ENCODE measurements at regions not wholly inside any gene's neighbourhood (a gene's known extent, or its start where the extent isn't known, plus 50 kb on each side); places are given as distances from the start of the nearest gene placed in this dataset.

- TF ChIP-seq TEAD4 (IDR thresholded peaks at IDR 0.05) (no peak), NFIC (IDR thresholded peaks at IDR 0.05) (no peak), USF1 (IDR thresholded peaks at IDR 0.05) (no peak)
These were observed 181.6 kb downstream of the XPNPEP1 start for GRCh38 chr10:109741712-109742111.

- TF ChIP-seq USF1 (IDR thresholded peaks at IDR 0.05) (no peak), TEAD4 (IDR thresholded peaks at IDR 0.05) (no peak), MAX (IDR thresholded peaks at IDR 0.05) (no peak), YY1 (IDR thresholded peaks at IDR 0.05; ENCODE audit: low read depth) (no peak), TCF12 (IDR thresholded peaks at IDR 0.05; ENCODE audit: low read depth) (no peak), EP300 (IDR thresholded peaks at IDR 0.05; ENCODE audit: borderline replicate concordance) (no peak), NFIC (IDR thresholded peaks at IDR 0.05) (no peak), REST (IDR thresholded peaks at IDR 0.05; ENCODE audit: low read depth) (no peak), FOXM1 (IDR thresholded peaks at IDR 0.05; ENCODE audit: borderline replicate concordance, low read depth) (no peak), TAF1 (IDR thresholded peaks at IDR 0.05; ENCODE audit: low read depth) (no peak), CREB1 (IDR thresholded peaks at IDR 0.05; ENCODE audit: low read depth) (no peak), RAD21 (IDR thresholded peaks at IDR 0.05; ENCODE audit: low read depth) (no peak), EGR1 (IDR thresholded peaks at IDR 0.05) (no peak), ZBTB7A (IDR thresholded peaks at IDR 0.05; ENCODE audit: low read depth) (no peak), CEBPB (IDR thresholded peaks at IDR 0.05) (no peak)
These were observed 182.9 kb downstream of the XPNPEP1 start for GRCh38 chr10:109740436-109740835.

GRCh38 chr10:109737626-109738025 lies 185.7 kb downstream of the XPNPEP1 start:
- no peak for TF ChIP-seq CEBPB (IDR thresholded peaks at IDR 0.05)

- TF ChIP-seq RAD21 (IDR thresholded peaks at IDR 0.05; ENCODE audit: low read depth) (no peak), YY1 (IDR thresholded peaks at IDR 0.05; ENCODE audit: low read depth) (no peak), EP300 (IDR thresholded peaks at IDR 0.05; ENCODE audit: borderline replicate concordance) (no peak), CREB1 (IDR thresholded peaks at IDR 0.05; ENCODE audit: low read depth) (no peak)
These were observed 186.3 kb downstream of the XPNPEP1 start for GRCh38 chr10:109737009-109737408.

GRCh38 chr10:109735776-109736175 lies 187.5 kb downstream of the XPNPEP1 start:
- TF ChIP-seq YY1 (IDR thresholded peaks at IDR 0.05; ENCODE audit: low read depth) = no peak
- TF ChIP-seq REST (IDR thresholded peaks at IDR 0.05; ENCODE audit: low read depth) = no peak
- TF ChIP-seq EGR1 (IDR thresholded peaks at IDR 0.05) = no peak
- TF ChIP-seq TCF12 (IDR thresholded peaks at IDR 0.05; ENCODE audit: low read depth) = no peak
- no peak for TF ChIP-seq ZBTB7A (IDR thresholded peaks at IDR 0.05; ENCODE audit: low read depth)
- no peak for TF ChIP-seq FOXM1 (IDR thresholded peaks at IDR 0.05; ENCODE audit: borderline replicate concordance, low read depth)
- no peak for TF ChIP-seq RAD21 (IDR thresholded peaks at IDR 0.05; ENCODE audit: low read depth)
- TF ChIP-seq CREB1 (IDR thresholded peaks at IDR 0.05; ENCODE audit: low read depth) = no peak
- no peak for TF ChIP-seq NFIC (IDR thresholded peaks at IDR 0.05)
- no peak for TF ChIP-seq TAF1 (IDR thresholded peaks at IDR 0.05; ENCODE audit: low read depth)
- TF ChIP-seq USF1 (IDR thresholded peaks at IDR 0.05) = no peak
- no peak for TF ChIP-seq EP300 (IDR thresholded peaks at IDR 0.05; ENCODE audit: borderline replicate concordance)
- TF ChIP-seq CEBPB (IDR thresholded peaks at IDR 0.05) = no peak
- no peak for TF ChIP-seq MAX (IDR thresholded peaks at IDR 0.05)
- TF ChIP-seq TEAD4 (IDR thresholded peaks at IDR 0.05) = no peak

- TF ChIP-seq CREB1 (IDR thresholded peaks at IDR 0.05; ENCODE audit: low read depth) (no peak), CEBPB (IDR thresholded peaks at IDR 0.05) (no peak), RAD21 (IDR thresholded peaks at IDR 0.05; ENCODE audit: low read depth) (no peak), TAF1 (IDR thresholded peaks at IDR 0.05; ENCODE audit: low read depth) (no peak), REST (IDR thresholded peaks at IDR 0.05; ENCODE audit: low read depth) (no peak), NFIC (IDR thresholded peaks at IDR 0.05) (no peak), YY1 (IDR thresholded peaks at IDR 0.05; ENCODE audit: low read depth) (no peak), FOXM1 (IDR thresholded peaks at IDR 0.05; ENCODE audit: borderline replicate concordance, low read depth) (no peak), EGR1 (IDR thresholded peaks at IDR 0.05) (no peak), MAX (IDR thresholded peaks at IDR 0.05) (no peak), TEAD4 (IDR thresholded peaks at IDR 0.05) (no peak), EP300 (IDR thresholded peaks at IDR 0.05; ENCODE audit: borderline replicate concordance) (no peak), ZBTB7A (IDR thresholded peaks at IDR 0.05; ENCODE audit: low read depth) (no peak)
These were observed 190.9 kb downstream of the XPNPEP1 start for GRCh38 chr10:109732254-109732965.

All from Ishikawa (cell line).